HG03103 (cell line): ENCODE measurements at regions not wholly inside any gene's neighbourhood (a gene's known extent, or its start where the extent isn't known, plus 50 kb on each side); places are given as distances from the start of the nearest gene placed in this dataset.
"Not testable (repeated sequence)": the region's sequence is repeated elsewhere in the genome, so short reads cannot be mapped to it uniquely, and the experiment has no call there.

Source experiments
- ATAC-seq: cut with Tn5 transposase; IDR thresholded peaks from one replicate; pipeline ENCODE4 v1.9.1; 2021; ENCODE audit warnings: low read depth; ENCODE audit not compliant: unreplicated experiment

DNA sequence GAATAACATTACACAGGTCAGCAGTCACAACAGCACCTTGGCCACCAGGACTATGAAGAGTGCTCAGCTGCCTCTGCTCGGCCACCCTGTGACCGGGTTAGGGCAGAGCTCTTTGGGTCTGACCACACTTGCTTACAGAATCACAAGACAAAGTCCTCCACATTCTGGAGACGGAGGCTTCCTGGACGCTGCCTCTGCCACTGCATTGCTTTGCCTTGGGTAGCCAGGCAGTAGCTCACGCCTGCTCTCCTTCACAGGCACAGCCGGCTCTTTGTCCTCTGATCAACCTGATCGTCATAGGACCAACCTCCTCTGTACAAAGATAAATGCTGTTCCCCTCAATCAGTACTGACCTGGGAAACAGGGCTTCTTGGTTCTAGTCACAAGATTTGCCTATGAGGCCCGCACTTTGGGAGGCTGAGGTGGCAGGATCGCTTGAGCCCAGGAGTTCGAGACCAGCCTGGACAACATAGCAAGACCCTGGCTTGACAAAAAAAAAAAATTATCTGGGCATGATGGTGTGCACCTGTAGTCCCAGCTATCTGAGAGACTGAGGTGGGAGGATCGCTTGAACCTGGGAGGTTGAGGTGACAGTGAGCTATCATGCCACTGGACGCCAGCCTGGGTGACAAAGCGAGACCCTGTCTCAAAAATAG lies 128.4 kb upstream of the IER5L start:
- no peak for ATAC-seq

DNA sequence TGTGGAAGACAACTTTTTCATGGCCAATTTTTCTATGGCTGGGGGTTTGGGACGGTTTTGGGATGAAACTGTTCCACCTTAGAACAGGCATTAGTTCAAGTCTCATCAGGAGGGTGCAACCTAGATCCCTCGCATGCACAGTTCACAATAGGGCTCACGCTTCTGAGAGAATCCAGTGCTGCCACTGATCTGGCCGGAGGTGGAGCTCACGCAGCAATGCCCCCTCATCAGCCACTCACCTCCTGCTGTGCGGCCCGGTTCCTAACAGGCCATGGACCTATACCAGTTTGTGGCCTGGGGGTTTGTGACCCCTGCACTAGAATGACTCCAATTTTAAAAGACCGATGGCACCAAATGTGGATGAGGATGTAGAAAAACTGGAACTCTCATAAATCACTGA lies 127.2 kb upstream of the IER5L start:
- ATAC-seq: no peak

DNA sequence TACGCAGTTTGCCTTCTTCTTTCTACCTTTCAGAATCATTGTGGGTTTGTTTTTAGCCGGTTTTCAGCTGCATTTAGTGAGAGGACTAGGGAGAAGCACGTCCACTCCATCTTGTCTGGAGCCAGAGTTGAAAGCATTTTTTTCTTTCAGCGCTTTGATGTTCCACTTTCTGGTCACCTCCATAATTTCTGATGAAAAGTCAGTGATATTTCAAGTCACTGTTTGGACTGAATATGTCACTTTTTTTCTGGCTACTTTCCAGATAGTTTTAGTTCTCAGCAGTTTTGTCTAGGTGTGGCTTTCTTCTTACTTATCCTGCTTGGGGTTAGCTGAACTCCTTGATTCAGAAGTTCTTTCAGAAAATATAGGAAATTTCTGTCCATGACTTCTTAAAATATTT lies 123.9 kb upstream of the IER5L start:
- ATAC-seq: no peak

DNA sequence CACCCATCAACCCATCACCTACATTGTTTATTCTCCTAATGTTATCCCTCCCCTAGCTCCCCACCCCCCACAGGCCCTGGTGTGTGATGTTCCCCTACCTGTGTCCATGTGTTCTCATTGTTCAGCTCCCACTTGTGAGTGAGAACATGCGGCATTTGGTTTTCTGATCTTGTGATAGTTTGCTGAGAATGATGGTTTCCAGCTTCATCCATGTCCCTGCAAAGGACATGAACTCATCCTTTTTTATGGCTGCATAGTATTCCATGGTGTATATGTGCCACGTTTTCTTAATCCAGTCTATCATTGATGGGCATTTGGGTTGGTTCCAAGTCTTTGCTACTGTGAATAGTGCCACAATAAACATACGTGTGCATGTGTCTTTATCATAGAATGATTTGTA lies 118.1 kb upstream of the IER5L start:
- ATAC-seq: not testable (repeated sequence)

DNA sequence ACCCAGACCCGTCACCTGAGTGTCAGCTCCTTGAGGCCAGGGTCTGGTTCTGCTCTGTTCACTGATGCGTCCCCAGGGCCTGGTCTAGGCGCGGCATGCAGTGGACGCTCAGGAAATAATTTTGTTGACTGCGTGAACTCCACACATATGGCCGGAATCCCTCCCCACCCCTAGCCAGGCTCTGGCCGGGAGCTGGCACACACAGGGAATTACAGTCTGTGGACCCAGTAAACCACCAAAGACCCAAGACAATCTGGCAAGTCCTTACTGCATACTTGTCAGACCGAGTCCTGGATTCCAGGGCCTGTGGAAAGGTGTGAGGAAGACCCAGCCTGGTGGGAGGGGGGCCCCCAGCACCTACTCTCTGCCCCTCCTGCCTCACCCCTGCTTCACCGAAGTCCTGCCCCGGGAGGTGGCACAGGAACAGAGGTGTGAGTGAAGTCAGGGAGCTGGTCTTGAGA lies 113.0 kb upstream of the IER5L start:
- ATAC-seq: no peak

DNA sequence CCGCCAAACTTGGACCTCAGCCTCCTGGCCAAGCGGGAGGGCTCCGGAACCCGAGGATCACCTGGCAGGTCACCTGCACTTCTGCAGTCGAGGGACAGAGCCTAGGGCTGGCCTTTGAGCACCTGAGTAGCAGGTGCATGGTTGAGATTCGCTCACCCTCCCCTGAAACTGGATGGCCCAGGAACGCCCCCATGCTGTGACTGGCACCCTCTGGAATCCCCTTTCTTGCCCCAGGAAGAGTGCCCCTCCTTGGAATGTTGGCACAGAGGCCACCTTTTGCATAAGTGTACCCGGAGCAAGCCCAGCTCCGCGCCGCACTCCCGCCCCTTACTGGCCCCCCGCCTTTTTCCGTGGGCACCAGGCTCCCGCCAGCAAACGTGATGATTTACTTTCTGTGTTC lies 112.5 kb upstream of the IER5L start:
- no peak for ATAC-seq

DNA sequence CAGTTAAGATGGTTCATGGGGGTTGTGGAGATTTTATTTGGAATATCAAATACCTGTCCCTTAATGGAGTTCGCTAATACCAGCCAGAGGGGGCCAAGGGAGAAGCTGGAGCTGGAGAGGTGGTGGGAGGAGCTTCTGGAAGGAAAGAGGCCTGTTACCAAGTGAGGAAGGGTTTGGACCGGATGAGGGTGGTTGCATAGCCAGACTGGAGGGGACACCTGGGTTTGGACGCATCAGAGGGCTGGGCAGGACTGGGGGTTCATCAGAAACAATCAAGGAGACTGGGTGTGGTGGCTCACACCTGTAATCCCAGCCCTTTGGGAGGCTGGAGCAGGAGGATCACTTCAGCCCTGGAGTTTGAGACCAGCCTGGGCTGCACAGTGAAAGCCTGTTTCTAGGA lies 111.8 kb upstream of the IER5L start:
- ATAC-seq: no peak

DNA sequence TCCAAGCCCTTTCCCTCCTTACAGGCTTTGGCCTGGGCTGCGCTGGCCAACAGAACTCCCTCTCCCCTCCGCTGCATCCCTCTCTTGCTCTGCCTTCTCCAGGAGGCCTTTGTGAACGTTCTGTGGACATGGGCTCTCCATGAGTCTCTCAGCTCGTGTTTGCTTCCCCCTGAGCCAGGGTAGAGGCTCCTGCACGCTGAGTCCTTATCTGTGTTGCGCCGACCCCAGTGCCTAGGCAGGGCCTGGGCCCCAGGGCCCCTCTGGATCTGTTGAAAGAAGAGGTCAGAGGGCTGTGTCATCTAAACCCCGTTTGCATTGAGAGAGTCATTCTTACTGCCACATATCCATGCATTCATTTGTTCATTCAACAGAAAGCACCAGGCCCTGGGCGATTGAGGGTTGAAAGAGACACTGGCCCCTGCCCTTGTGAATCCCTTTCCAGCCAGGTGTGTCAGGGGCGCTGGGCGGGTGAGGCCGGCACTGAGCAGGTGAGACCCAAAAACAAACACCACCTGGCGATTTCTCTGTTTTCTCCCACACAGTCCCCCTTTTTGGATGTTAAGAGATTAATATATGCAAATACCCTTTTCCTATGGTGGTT lies 111.2 kb upstream of the IER5L start:
- ATAC-seq: no peak

DNA sequence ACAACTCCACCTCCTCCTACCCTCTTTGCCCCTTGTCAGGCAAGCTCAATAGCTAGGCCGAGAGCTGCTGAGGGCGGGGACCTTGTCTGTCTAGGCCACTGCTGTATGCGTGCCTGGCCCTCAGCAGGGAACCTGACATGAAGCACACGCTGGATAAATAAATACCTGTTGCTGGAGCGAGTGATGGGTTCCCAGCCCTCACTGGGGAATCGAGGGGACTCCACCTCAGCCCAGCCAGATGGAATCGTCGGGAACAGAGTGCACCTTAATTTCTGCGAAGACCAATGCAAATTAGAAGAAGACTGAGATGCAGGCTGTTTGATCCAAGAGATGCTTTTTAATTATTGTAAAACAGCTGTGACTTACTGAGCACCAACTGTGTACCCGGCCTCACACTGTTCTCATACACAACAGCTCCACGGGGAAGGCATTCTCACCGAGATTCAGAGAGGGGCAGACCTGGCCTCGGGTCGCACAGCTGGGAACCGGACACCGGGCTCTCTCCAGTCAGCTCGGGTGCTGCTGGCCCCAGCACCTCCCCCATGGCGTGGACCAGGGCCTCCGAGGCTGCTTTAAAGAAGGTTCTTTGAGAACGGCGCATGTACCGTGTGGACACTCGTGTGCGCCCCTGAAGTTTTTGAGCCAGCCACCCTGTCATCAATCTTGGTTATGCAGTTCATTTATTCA lies 109.7 kb upstream of the IER5L start:
- ATAC-seq: no peak

DNA sequence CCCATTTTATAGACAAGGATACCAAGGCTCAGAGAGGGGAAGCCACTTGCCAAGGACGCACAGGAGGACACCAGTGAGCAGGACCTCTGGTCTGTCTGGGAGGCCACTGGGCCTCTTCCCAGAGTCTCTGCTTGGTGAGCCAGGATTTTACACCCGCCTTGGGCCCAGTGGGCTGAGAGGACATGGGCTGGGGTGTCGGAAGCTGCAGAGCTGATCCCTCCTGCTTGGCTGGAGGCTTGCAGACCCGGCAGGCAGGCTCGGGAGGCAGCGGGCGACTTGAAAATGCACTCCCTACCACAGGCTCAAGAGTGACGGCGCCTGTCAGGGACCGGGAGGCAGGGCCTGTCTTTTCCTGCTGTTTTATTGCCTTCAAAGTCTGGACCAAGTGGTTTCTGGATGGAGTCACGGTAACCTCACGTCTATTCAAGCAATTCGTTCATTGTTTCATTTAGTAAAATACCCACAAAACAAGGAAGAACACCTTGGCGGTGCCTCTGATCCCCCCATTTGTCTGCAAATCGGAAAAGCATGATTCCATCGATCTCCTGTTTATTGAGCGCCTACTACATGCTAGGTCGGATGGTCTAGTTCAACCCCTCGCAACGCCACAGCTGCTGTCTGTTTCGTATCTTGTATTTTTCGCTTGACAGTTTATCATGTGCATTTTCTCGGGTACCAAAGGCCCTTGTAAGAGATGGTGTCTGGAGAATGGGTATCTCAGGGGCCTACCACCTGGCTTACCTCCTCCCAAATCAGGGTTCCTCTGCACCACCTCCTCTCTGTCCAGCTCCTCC lies 108.1 kb upstream of the IER5L start:
- no peak for ATAC-seq

DNA sequence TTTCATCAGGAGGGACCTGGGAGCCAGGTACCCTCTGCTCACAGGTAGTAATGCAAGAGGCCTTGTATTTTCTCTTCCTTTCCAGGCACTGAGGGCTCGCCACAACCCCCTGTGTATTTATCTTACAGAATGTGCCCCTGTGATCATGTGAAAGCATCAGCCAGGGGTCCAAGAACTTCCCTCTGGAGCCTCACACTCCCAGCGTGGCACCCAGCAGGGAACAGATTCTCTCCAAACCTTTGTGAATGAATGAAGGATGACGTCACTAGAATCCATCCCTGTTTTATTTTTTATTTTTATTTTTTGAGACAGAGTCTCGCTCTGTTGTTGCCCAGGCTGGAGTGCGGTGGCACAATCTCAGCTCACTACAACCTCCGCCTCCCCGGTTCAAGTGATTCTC lies 107.3 kb upstream of the IER5L start:
- ATAC-seq: no peak

DNA sequence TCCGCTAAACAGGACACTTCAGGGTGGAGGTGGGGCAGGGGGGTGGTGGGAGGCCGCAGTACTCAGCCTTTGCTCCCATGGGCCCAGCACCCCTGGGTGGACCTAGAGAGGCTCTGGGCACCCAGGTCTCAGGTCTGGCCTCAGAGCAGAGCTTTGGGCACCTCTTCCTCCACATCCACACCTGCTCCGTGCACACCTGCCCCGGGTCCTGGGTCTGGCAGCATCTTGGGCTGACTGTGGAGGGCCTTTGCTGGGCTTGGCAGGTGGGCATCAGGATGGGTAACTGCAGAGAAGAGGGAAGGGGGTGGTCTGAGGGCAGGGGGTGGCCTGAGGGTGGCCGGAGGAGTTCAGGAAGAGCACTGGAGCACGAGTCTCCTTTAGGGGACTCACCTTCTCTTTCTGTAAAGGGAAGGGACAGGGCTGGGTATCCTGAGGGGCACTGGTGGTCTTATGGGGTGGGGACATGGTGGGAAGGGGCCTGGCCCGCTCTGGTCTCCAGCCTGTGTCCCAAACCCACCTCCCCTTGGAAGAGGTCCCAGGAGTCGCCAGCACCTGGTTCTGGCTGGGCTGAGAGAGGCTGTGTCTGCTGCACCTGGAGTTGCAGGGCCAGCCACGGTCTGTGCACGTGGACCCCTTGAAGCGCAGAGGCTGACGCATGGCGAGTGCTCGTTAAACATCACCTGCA lies 106.7 kb upstream of the IER5L start:
- ATAC-seq: no peak

DNA sequence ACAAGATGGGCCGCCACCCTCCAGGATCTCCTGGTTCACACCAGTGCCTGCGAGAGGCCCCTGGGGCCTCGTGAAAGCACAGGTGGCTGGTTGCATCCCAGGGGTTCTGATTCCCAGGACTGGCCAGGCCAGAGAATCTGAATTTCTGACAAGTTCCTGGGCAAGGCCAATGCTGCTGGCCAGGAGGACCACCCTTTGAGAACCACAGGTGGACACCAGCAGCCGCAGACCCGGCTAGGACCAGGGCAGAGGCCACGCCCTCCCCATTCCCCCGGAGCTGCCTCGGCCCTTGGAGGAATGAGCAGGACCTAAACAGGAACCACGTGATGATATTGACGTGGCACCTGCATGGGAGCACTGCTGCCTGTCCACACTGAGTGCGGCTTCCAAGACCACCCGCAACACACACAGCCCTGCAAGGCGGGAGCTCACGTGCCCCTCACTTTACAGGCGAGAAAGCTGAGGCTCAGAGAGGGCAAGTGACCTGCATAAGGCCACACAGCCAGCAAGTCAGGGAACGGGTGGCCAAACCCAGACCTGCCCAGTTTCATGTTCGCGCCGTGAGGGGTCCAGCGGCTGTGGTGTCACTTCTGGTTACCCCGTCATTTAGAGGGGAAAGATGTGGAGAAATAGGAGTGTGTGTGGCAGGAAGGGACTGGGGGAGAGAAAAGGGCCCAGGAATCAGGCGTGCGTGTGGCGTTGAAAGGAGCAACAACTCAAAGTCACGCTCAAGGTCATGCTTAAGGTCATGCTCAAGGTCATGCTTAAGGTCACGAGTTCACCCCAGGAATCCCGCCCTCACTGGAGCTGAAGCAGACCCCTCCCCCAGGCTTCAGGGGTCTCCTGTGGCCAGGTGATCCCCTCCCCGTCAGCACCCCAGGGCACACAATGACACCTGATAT lies 105.9 kb upstream of the IER5L start:
- ATAC-seq: no peak

DNA sequence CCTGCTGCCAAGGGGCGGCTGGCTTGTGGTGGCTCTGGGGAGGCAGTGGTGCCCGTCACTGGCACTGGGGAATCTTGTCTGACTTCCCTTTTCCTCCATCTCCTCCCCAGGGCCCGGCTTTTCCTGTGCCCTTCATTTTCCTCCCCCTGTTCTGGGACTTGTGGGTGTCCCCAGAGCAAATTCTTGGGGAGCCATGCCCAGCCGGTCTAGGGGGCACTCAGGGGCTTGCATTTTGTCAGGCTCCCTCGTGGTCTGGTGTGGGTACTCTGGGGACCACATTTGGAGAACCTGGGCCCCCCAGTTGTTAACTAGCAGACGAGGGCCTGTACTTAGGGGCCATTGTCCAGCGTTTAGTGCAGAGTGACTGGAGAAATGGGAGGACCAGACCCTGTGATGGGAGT lies 105.2 kb upstream of the IER5L start:
- ATAC-seq: no peak

DNA sequence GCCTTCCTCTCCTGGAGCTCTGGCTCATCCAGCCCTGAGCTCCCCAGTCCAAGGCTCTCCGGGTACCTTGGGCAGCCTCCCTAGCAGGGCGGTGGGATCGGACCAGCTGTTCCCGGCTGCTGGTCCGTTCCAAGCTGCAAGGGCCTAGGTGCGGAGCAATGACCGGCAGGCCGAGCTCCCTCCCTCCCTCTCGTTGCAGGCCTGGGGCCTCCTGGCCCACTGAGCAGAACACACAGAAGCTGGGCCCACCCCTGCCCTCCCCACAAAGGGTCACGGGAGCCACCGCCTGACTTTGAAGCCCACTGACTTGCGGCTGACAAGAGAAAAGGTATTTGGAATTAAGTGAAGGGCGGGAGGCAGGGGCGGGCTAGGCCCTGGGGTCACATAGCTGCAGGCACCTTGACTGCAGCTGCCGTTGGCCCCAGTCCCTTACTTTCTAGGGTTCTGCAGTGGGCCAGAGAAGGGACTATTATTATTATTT lies 104.7 kb upstream of the IER5L start:
- no peak for ATAC-seq

DNA sequence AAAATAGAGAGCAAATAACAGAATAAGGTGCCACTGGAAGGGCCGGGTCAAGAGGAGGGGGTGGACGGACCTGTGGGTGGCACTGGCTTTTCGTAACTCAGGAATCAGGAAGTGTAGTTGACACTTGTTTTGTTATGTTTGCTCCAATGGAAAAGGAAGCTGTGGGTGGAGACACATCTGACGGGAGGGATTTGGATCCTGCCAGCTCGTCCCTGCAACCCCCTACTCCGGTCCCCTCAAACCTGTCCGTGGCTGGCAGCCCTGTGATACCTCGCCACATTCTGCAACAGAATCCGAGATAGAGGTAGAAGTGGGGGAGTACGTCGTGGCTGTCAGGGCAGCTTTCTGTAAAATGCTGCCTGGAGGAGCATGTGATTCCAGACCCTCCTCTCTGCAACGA lies 104.2 kb upstream of the IER5L start:
- no peak for ATAC-seq

DNA sequence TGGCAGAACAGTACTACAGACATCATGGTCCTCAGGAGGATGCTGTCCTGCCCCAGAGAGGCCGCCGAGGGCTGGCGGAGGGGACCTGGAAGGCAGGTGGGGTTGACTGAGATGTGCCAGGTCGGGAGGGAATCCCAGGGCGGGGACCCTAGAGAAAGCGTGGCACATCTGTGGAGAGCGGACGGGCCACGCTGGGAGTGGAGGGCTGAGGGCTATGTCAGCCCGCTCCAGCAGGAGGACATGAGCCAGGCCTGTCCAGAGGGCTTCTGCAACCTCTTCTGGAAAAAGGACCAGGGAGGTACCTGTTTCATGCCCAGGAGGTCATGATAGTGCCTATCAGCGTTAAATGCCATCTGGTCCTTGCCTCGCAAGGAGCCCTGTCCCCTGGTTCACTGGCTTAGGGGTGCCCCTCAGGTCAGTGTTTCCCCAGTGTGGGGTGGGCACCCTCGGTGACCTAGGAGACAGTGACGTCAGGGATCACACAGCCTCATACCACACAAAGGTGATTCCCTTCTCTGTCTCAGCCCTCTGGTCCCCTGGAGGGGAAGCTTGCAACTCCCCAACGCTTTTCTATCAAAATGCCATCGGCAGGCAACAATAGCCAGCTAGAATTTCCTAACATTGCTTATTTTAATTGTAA lies 103.6 kb upstream of the IER5L start:
- ATAC-seq: no peak

DNA sequence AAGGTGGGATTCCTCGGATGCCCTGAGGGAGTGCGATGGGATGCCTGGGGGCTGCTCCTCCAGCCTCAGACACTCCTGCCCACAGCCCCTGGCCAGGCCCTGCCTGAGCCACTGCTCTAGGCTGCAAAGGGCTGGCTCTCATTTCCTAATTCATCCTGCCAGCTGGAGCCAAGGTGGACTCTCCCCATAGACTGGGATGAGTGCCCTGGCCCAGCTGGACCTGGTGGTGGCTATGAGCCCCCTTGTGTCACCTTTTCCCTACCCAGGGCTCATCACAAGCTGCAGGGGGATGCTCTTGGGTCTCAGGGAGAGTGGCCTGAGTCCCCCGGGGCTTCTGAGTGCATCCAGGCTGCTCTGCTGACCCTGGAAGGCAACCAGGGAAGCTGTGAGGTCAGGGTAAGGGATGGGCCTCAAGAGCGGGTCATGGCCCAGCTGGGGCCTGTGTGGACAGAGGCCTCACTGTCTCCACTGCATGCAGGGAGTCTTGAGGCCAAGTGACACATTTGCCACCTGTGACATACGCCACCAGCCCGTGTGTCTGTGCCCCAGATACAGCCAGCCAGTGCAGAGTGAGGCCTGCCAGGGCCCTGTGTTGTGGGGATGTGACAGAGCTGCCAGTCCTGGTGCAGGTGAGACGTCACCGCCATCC lies 102.7 kb upstream of the IER5L start:
- ATAC-seq: no peak

DNA sequence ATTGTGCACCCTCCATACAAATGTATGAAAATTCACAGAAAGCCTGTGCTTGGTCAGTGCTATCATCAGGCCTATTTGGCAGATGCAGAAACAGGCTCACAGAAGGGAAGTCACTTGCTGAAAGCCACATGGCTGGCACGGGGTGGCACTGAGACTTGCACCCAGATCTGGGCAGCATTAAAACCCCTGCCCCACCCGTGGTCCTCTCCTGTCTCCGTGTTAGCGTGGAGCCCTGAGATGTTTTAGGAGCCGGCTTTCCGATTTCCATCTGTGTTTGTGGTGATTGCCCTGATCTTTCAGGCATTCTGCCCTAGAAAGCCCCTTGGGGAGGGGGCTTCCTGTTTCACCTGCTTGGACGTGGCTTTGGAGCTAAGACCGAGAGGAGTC lies 102.2 kb upstream of the IER5L start:
- no peak for ATAC-seq
